ENCODE measurements at regions not wholly inside any gene's neighbourhood (a gene's known extent, or its start where the extent isn't known, plus 50 kb on each side); places are given as distances from the start of the nearest gene placed in this dataset.

- Histone ChIP-seq H3K27ac (ENCODE audit: low read depth, low read length, severe bottlenecking) (no peak overlapping the region), H3K4me1 (ENCODE audit: control insufficient read depth, insufficient read depth, low read length, poor library complexity, severe bottlenecking) (peaks cover 7% of the 10 kb centered on the region), H3K36me3 (ENCODE audit: control insufficient read depth, insufficient read depth, low read length) (no peaks in the 10 kb centered on the region), H3K4me3 (ENCODE audit: extremely low read depth, insufficient read depth, low read length, poor library complexity, severe bottlenecking) (no peak overlapping the region), H3K9me3 (ENCODE audit: control insufficient read depth, low read length) (no peaks in the 10 kb centered on the region)
- 83 to 84% methylated on average over 11 to 18 of the region's 21 CpGs for WGBS, 2 experiments (ENCODE audit: insufficient coverage in 2 of 2)
These were observed 90.6 kb upstream of the BHLHE23 start for GRCh38 chr20:63097336-63097831.

GRCh38 chr20:63096681-63097335 lies 90.0 kb upstream of the BHLHE23 start:
- Histone ChIP-seq H3K4me3 (ENCODE audit: extremely low read depth, insufficient read depth, low read length, poor library complexity, severe bottlenecking) (no peak overlapping the region), H3K9me3 (ENCODE audit: control insufficient read depth, low read length) (no peaks in the 10 kb centered on the region), H3K36me3 (ENCODE audit: control insufficient read depth, insufficient read depth, low read length) (no peaks in the 10 kb centered on the region), H3K4me1 (ENCODE audit: control insufficient read depth, insufficient read depth, low read length, poor library complexity, severe bottlenecking) (peaks cover 2% of the 10 kb centered on the region), H3K27ac (ENCODE audit: low read depth, low read length, severe bottlenecking) (no peak overlapping the region)
- 76 to 80% methylated on average over 13 of the region's 13 CpGs for WGBS, 2 experiments (ENCODE audit: insufficient coverage in 2 of 2)

- Histone ChIP-seq H3K27ac (ENCODE audit: low read depth, low read length, severe bottlenecking) (no peak overlapping the region), H3K9me3 (ENCODE audit: control insufficient read depth, low read length) (no peaks in the 10 kb centered on the region), H3K4me3 (ENCODE audit: extremely low read depth, insufficient read depth, low read length, poor library complexity, severe bottlenecking) (no peak overlapping the region), H3K36me3 (ENCODE audit: control insufficient read depth, insufficient read depth, low read length) (no peaks in the 10 kb centered on the region), H3K4me1 (ENCODE audit: control insufficient read depth, insufficient read depth, low read length, poor library complexity, severe bottlenecking) (no peaks in the 10 kb centered on the region)
- 86% methylated on average over 14 to 19 of the region's 21 CpGs for WGBS, 2 experiments (ENCODE audit: insufficient coverage in 2 of 2)
These were observed 89.2 kb upstream of the BHLHE23 start for GRCh38 chr20:63095718-63096654.

- 88% methylated on average over 15 to 20 of the region's 22 CpGs for WGBS, 2 experiments (ENCODE audit: insufficient coverage in 2 of 2)
- Histone ChIP-seq H3K9me3 (ENCODE audit: control insufficient read depth, low read length) (no peaks in the 10 kb centered on the region), H3K4me1 (ENCODE audit: control insufficient read depth, insufficient read depth, low read length, poor library complexity, severe bottlenecking) (no peaks in the 10 kb centered on the region), H3K4me3 (ENCODE audit: extremely low read depth, insufficient read depth, low read length, poor library complexity, severe bottlenecking) (no peak overlapping the region), H3K27ac (ENCODE audit: low read depth, low read length, severe bottlenecking) (no peak overlapping the region), H3K36me3 (ENCODE audit: control insufficient read depth, insufficient read depth, low read length) (no peaks in the 10 kb centered on the region)
These were observed 88.2 kb upstream of the BHLHE23 start for GRCh38 chr20:63094767-63095499.

GRCh38 chr20:63093966-63094766 lies 87.4 kb upstream of the BHLHE23 start:
- WGBS, 2 experiments (ENCODE audit: insufficient coverage in 2 of 2) = 89% methylated on average over 24 to 28 of the region's 37 CpGs

GRCh38 chr20:63092660-63093215 lies 86.0 kb upstream of the BHLHE23 start:
- H3K4me3 ChIP-seq (ENCODE audit: extremely low read depth, insufficient read depth, low read length, poor library complexity, severe bottlenecking) = no peak overlapping the region
- WGBS, 2 experiments (ENCODE audit: insufficient coverage in 2 of 2) = 87 to 89% methylated on average over 20 to 25 of the region's 25 CpGs

More at GRCh38 chr20:63093966-63094766, 87.4 kb upstream of the BHLHE23 start:
- Histone ChIP-seq H3K36me3 (ENCODE audit: control insufficient read depth, insufficient read depth, low read length) (no peaks in the 10 kb centered on the region), H3K9me3 (ENCODE audit: control insufficient read depth, low read length) (no peaks in the 10 kb centered on the region), H3K4me3 (ENCODE audit: extremely low read depth, insufficient read depth, low read length, poor library complexity, severe bottlenecking) (no peak overlapping the region), H3K4me1 (ENCODE audit: control insufficient read depth, insufficient read depth, low read length, poor library complexity, severe bottlenecking) (no peaks in the 10 kb centered on the region), H3K27ac (ENCODE audit: low read depth, low read length, severe bottlenecking) (no peak overlapping the region)

GRCh38 chr20:63091901-63092659 lies 85.3 kb upstream of the BHLHE23 start:
- no peaks in the 10 kb centered on the region for H3K4me1 ChIP-seq (ENCODE audit: control insufficient read depth, insufficient read depth, low read length, poor library complexity, severe bottlenecking)
- no peak overlapping the region for H3K4me3 ChIP-seq (ENCODE audit: extremely low read depth, insufficient read depth, low read length, poor library complexity, severe bottlenecking)
- 82 to 87% methylated on average over 22 to 27 of the region's 31 CpGs for WGBS, 2 experiments (ENCODE audit: insufficient coverage in 2 of 2)
- no peaks in the 10 kb centered on the region for H3K9me3 ChIP-seq (ENCODE audit: control insufficient read depth, low read length)
- no peaks in the 10 kb centered on the region for H3K36me3 ChIP-seq (ENCODE audit: control insufficient read depth, insufficient read depth, low read length)
- no peak overlapping the region for H3K27ac ChIP-seq (ENCODE audit: low read depth, low read length, severe bottlenecking)

More at GRCh38 chr20:63092660-63093215, 86.0 kb upstream of the BHLHE23 start:
- H3K9me3 ChIP-seq (ENCODE audit: control insufficient read depth, low read length) = no peaks in the 10 kb centered on the region
- H3K27ac ChIP-seq (ENCODE audit: low read depth, low read length, severe bottlenecking) = no peak overlapping the region
- H3K36me3 ChIP-seq (ENCODE audit: control insufficient read depth, insufficient read depth, low read length) = no peaks in the 10 kb centered on the region
- H3K4me1 ChIP-seq (ENCODE audit: control insufficient read depth, insufficient read depth, low read length, poor library complexity, severe bottlenecking) = no peaks in the 10 kb centered on the region

GRCh38 chr20:63090682-63091571 lies 84.2 kb upstream of the BHLHE23 start:
- Histone ChIP-seq H3K36me3 (ENCODE audit: control insufficient read depth, insufficient read depth, low read length) (no peaks in the 10 kb centered on the region), H3K4me3 (ENCODE audit: extremely low read depth, insufficient read depth, low read length, poor library complexity, severe bottlenecking) (no peak overlapping the region), H3K9me3 (ENCODE audit: control insufficient read depth, low read length) (no peaks in the 10 kb centered on the region), H3K4me1 (ENCODE audit: control insufficient read depth, insufficient read depth, low read length, poor library complexity, severe bottlenecking) (no peaks in the 10 kb centered on the region), H3K27ac (ENCODE audit: low read depth, low read length, severe bottlenecking) (no peak overlapping the region)
- 85 to 89% methylated on average over 23 to 30 of the region's 30 CpGs for WGBS, 2 experiments (ENCODE audit: insufficient coverage in 2 of 2)

GRCh38 chr20:63090052-63090451 lies 83.3 kb upstream of the BHLHE23 start:
- Histone ChIP-seq H3K4me3 (ENCODE audit: extremely low read depth, insufficient read depth, low read length, poor library complexity, severe bottlenecking) (no peak overlapping the region), H3K36me3 (ENCODE audit: control insufficient read depth, insufficient read depth, low read length) (no peaks in the 10 kb centered on the region), H3K27ac (ENCODE audit: low read depth, low read length, severe bottlenecking) (no peak overlapping the region), H3K4me1 (ENCODE audit: control insufficient read depth, insufficient read depth, low read length, poor library complexity, severe bottlenecking) (no peaks in the 10 kb centered on the region), H3K9me3 (ENCODE audit: control insufficient read depth, low read length) (no peaks in the 10 kb centered on the region)
- WGBS, 2 experiments (ENCODE audit: insufficient coverage in 2 of 2) = 91 to 93% methylated on average over 3 to 5 of the region's 7 CpGs

All from mesodermal cell (in vitro differentiated cells).